Lower lobe of right lung (tissue), 2 donors: ENCODE measurements at regions not wholly inside any gene's neighbourhood (a gene's known extent, or its start where the extent isn't known, plus 50 kb on each side); places are given as distances from the start of the nearest gene placed in this dataset.

Experiments used
- ATAC-seq, 2 donors: fragments of 200-7000 bp; cut with Tn5 transposase; one replicate each; pipeline ENCODE4 v1.9.1; 2020 to 2022; ENCODE audit warnings: mild to moderate bottlenecking in 2 of 2, moderate library complexity in 2 of 2
- DNase-seq: peaks from one replicate; pipeline ENCODE4 v3.0.0-alpha.2; 2020
- H3K27ac ChIP-seq: fragments of 200-600 bp; one replicate; pipeline ENCODE4 v1.8.0; 2022
- H3K27me3 ChIP-seq: fragments of 200-600 bp; one replicate; pipeline ENCODE4 v1.8.0; 2022; ENCODE audit warnings: low read depth
- H3K36me3 ChIP-seq: fragments of 200-600 bp; one replicate; pipeline ENCODE4 v1.8.0; 2022; ENCODE audit warnings: mild to moderate bottlenecking
- H3K4me1 ChIP-seq: fragments of 200-600 bp; one replicate; pipeline ENCODE4 v1.8.0; 2022
- H3K4me3 ChIP-seq: fragments of 200-600 bp; one replicate; pipeline ENCODE4 v1.8.0; 2022; ENCODE audit warnings: mild to moderate bottlenecking
- H3K9me3 ChIP-seq: fragments of 200-600 bp; one replicate; pipeline ENCODE4 v1.8.0; 2022
- intact Hi-C: fragments of 100-400 bp; cut with DNase I; formaldehyde crosslinking; loops from one replicate; pipeline ENCODE4 v1.11.0; 2022
- TF ChIP-seq, protein P1 (sequence below): fragments of 200-600 bp; IDR thresholded peaks from one replicate; pipeline ENCODE4 v1.8.0; 2022; ENCODE audit warnings: antibody characterized with exemption, mild to moderate bottlenecking
- donor health status: DM: no; HTN: yes; CAD: no; lungs with severe emphysema.

DNA sequence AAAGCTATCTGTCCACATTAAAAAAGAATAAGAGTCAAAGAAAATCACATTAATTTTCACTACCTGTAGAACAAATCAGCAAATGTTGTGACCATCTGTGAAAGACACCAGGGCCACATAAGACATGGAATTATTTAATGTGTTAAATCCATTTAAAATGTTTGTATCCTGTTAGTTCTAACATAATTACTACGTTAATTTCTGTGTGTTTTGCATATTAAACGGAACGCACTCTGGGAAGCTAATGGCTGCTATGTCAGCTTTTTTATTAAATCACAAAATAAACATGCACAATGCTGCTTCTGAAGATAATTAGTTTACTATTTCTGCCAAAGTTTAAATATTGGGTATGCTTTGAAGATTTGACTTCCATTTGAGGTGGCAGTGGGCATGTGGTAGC lies 1061.2 kb downstream of the CDH11 start:
- Histone ChIP-seq H3K36me3 (no peaks in the 10 kb centered on the region), H3K4me1 (no peaks in the 10 kb centered on the region), H3K9me3 (no peaks in the 10 kb centered on the region), H3K4me3 (no peak overlapping the region), H3K27me3 (no peaks in the 10 kb centered on the region), H3K27ac (no peak overlapping the region)
- intact Hi-C loops: no loop called here
- ATAC-seq (no peak), DNase-seq (no peak)
- TF ChIP-seq, protein P1, sequence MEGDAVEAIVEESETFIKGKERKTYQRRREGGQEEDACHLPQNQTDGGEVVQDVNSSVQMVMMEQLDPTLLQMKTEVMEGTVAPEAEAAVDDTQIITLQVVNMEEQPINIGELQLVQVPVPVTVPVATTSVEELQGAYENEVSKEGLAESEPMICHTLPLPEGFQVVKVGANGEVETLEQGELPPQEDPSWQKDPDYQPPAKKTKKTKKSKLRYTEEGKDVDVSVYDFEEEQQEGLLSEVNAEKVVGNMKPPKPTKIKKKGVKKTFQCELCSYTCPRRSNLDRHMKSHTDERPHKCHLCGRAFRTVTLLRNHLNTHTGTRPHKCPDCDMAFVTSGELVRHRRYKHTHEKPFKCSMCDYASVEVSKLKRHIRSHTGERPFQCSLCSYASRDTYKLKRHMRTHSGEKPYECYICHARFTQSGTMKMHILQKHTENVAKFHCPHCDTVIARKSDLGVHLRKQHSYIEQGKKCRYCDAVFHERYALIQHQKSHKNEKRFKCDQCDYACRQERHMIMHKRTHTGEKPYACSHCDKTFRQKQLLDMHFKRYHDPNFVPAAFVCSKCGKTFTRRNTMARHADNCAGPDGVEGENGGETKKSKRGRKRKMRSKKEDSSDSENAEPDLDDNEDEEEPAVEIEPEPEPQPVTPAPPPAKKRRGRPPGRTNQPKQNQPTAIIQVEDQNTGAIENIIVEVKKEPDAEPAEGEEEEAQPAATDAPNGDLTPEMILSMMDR: no peak

DNA sequence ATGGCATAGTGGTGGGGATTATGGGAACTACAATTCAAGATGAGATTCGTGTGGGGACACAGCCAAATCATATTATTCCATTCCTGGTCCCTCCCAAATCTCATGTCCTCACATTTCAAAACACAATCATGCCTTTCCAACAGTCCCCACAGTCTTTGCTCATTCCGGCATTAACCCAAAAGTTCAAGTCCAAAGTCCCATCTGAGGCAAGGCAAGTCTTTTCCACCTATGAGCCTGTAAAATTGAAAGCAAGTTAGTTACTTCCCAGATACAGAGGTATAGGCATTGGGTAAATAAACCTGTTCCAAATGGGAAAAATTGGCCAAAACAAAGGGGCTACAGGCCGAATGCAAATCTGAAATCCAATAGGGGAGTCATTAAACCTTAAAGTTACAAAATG lies 1063.2 kb downstream of the CDH11 start:
- no peaks in the 10 kb centered on the region for H3K9me3 ChIP-seq

DNA sequence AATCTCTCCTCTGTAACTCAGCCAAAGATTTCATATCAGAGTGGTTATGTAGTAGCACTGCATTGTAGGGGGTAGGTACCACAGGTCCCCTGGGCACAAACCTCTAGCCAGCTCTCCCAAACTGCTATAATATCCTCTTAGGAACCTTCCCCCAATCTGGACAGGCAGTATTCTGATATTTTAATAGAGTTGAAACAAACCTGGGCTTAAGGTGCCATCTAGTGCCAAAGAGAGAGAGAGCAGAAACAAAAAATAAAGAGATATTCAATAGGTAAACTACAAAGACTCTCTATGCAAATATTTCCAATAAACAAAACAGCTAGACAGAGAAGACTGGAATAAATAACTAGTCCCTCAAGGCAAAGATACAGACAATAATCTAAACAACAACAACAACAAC lies 1070.0 kb downstream of the CDH11 start:
- Histone ChIP-seq H3K9me3 (no peaks in the 10 kb centered on the region), H3K27me3 (no peaks in the 10 kb centered on the region), H3K4me1 (no peaks in the 10 kb centered on the region), H3K36me3 (no peaks in the 10 kb centered on the region), H3K4me3 (no peak overlapping the region), H3K27ac (no peak overlapping the region)
- intact Hi-C loops: no loop called here
- TF ChIP-seq, protein P1: no peak
- ATAC-seq: peak; percentile 27 to 45
- DNase-seq: no peak

More for the DNA sequence above, 1063.2 kb downstream of the CDH11 start:
- intact Hi-C loops: no loop called here
- ATAC-seq: no peak
- TF ChIP-seq, protein P1: no peak
- Histone ChIP-seq H3K4me3 (no peak overlapping the region), H3K27ac (no peak overlapping the region), H3K4me1 (no peaks in the 10 kb centered on the region), H3K36me3 (no peaks in the 10 kb centered on the region), H3K27me3 (no peaks in the 10 kb centered on the region)
- no peak for DNase-seq

DNA sequence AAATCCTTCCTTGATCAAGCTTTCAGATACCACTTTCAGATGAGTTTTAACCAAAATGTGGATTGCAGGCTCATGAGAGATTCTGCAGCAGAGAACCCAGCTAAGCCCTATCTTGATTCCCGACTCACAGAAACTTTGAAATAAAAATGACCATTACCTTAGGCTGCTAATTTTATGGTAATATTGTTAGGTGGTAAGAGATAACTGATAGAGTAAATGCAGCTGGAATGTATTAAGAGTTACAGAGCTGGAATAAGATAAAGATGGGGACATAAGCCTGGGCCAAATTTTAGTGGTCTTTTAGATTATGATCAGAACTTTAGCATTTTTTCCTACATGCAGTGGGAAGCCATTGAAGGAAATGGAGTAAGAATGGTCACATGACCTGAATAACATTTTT lies 1074.0 kb downstream of the CDH11 start:
- Histone ChIP-seq H3K27me3 (no peaks in the 10 kb centered on the region), H3K4me1 (no peaks in the 10 kb centered on the region), H3K4me3 (no peak overlapping the region), H3K27ac (no peak overlapping the region), H3K9me3 (no peaks in the 10 kb centered on the region), H3K36me3 (no peaks in the 10 kb centered on the region)
- ATAC-seq (no peak), DNase-seq (no peak)
- intact Hi-C loops: no loop called here
- TF ChIP-seq, protein P1: no peak

DNA sequence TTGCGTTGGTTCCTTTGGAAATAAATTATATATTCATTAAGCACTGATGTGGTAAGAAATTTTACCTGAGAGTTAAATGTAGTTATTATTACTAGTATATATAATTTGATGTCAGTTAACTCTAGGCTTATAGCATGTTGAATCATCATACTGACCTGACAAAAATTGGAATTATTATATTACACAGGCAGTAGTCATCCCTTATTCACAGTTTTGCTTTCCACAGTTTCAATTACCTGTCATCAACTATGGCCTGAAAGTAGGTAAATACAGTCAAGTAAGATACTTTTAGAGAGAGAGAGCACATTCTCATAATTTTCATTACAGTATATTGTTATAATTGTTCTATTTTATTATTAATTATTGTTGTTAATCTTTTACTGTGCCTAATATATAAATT lies 1074.7 kb downstream of the CDH11 start:
- no peak for DNase-seq

More for the DNA sequence above, 1074.7 kb downstream of the CDH11 start:
- Histone ChIP-seq H3K4me3 (no peak overlapping the region), H3K27me3 (no peaks in the 10 kb centered on the region), H3K9me3 (no peaks in the 10 kb centered on the region), H3K27ac (no peak overlapping the region), H3K36me3 (no peaks in the 10 kb centered on the region), H3K4me1 (no peaks in the 10 kb centered on the region)
- ATAC-seq: no peak
- intact Hi-C loops: no loop called here
- TF ChIP-seq, protein P1: no peak
